ENCODE measurements at regions not wholly inside any gene's neighbourhood (a gene's known extent, or its start where the extent isn't known, plus 50 kb on each side); places are given as distances from the start of the nearest gene placed in this dataset.
"Not testable (repeated sequence)": the region's sequence is repeated elsewhere in the genome, so short reads cannot be mapped to it uniquely, and the experiment has no call there.

DNA sequence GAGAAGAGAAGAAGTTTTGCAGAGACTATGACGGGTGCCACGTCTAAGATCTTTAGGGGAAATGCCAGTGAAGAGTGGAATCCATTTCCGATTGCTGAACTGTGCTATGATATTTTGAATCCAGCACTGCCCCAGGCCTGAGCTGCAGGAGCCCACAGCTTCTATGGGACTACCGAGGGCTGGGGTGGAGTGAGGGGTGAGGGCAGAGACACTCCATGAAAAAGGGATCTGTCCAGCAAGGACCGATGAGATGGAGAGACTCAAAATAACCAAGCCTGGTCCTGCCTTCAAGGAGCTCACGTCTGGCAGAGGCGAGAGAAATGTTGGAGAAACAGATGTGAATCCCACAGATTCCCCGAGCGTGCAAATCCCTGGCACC, 79.8 kb upstream of the MEF2A start:
- no peaks in the 10 kb centered on the region for H3K9me3 Mint-ChIP-seq
- DNase-seq: no peak
- H3K4me3 Mint-ChIP-seq: peak overlapping the region; percentile 43
- H3K36me3 Mint-ChIP-seq (ENCODE audit: insufficient read depth): no peaks in the 10 kb centered on the region
- ATAC-seq: peak; percentile 12 to 13
- peaks cover 4% of the 10 kb centered on the region for H3K27me3 Mint-ChIP-seq (ENCODE audit: low read depth)
- peaks cover 18% of the 10 kb centered on the region for H3K4me1 Mint-ChIP-seq (ENCODE audit: low read depth)

DNA sequence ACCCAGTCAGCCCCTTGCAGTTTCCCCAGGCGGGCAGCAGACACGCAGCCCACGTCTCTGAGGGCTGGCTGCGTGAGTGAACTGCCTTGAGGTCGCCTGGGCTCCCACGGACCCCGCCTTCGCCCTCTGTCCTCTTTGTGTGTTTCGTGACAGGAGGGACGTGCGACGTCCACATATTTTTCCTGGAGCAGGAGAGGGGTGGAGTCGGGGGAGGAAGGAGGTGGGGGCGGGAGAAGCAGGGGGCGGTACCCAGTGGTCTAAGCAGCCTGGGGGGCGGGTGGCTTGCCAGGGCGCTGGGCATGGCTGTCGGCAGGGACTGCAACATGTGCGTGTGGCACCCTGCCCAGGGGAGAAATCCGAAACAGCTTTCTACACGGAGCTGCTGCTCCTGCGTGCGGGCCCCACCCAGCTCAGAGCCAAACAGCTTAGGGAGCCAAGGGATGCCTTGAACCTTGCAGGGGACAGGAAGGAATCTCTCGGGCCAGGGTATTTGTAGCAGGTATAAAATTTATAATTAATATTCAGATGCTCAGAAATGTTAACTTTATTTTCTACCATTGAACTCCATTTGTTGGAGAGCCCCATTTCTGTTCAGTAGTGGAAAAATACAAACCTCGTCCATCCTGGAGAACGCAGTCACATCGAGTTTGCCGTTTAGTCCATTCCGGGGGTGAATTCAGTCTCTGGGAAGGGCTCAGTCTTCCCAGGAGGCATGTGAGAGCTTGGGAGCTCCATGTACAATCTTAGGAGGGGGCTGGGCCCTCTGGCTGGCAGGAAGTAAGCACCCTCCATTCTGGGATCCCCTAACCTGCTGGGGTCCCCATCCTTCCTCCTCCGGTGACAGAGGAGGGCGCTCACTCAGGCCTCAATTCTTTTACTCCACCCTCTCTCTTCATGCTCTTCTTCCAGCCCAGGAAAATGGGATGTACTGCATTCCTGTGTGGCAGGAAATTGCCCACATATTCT, 79.1 kb upstream of the MEF2A start:
- peaks cover 4% of the 10 kb centered on the region for H3K27me3 Mint-ChIP-seq (ENCODE audit: low read depth)
- no peak for DNase-seq
- peak; percentile 25 to 44 for ATAC-seq
- no peaks in the 10 kb centered on the region for H3K36me3 Mint-ChIP-seq (ENCODE audit: insufficient read depth)
- peaks cover 18% of the 10 kb centered on the region for H3K4me1 Mint-ChIP-seq (ENCODE audit: low read depth)
- no peaks in the 10 kb centered on the region for H3K9me3 Mint-ChIP-seq
- H3K4me3 Mint-ChIP-seq: peak overlapping the region; percentile 14

DNA sequence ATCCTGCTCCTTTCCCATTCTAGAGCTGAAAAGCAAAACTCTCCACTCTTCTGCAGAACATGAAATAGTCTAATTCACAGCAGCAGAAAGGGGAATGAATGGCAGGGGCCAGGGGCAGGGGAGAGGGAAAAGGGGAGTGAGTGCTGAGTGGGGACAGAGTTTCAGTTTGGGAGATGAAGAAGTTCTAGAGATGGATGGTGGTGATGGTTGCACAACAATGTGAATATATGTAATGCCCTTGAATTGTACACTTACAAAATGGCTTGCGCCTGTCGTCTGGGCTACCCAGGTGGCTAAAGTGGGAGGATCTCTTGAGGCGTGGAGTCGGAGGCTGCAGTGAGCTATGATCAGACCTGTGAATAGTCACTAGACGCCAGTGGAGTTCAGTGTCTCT, 78.5 kb upstream of the MEF2A start:
- Mint-ChIP-seq H3K9me3 (no peaks in the 10 kb centered on the region), H3K4me3 (no peak overlapping the region), H3K4me1 (ENCODE audit: low read depth) (peaks cover 18% of the 10 kb centered on the region), H3K36me3 (ENCODE audit: insufficient read depth) (no peaks in the 10 kb centered on the region), H3K27me3 (ENCODE audit: low read depth) (peaks cover 8% of the 10 kb centered on the region)
- ATAC-seq (no peak), DNase-seq (no peak)

DNA sequence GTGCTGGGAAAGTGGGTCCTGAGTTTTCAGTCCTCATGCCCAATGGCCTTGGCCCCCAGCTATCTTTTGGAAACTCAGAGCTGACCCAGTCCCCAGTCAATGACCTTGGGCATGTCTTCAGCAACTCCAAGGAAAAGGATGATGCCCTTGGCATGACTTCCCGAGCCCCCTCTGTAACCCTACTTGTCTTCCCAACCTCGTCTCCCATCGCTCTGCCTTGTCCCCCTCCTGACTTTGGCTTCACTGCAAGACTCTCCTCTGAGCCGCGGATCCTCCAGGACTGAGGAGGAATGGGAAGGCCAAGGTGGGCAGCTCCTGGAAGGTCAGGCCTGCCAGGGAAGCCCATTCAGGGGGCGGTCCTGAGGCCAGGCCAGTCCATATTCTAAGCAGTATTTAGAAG, 73.5 kb upstream of the MEF2A start:
- H3K4me1 Mint-ChIP-seq (ENCODE audit: low read depth): peaks cover 12% of the 10 kb centered on the region
- H3K36me3 Mint-ChIP-seq (ENCODE audit: insufficient read depth): no peaks in the 10 kb centered on the region
- H3K4me3 Mint-ChIP-seq: no peak overlapping the region
- ATAC-seq (no peak), DNase-seq (no peak)
- H3K27me3 Mint-ChIP-seq (ENCODE audit: low read depth): peaks cover 4% of the 10 kb centered on the region
- H3K9me3 Mint-ChIP-seq: no peaks in the 10 kb centered on the region

DNA sequence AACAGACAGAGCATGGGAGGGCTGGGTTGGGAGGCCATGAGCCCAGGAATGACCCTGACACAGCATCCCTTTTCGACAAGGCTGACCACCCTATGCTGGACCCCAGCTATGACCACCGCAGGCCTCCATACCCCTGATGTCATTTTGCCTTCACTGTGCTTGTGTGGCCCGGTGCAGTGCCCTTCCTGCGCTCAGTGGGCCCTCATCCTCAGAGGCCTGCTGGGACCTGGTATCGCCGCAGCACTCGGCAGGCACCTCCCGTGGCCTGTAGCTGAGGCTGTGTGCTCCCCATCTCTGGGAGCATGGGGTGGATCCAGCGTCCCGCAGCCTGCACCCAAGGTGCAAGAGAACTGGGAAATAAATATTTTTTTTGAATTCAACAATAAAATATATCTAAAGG, 73.1 kb upstream of the MEF2A start:
- ATAC-seq (no peak), DNase-seq (no peak)
- no peaks in the 10 kb centered on the region for H3K36me3 Mint-ChIP-seq (ENCODE audit: insufficient read depth)
- H3K9me3 Mint-ChIP-seq: no peaks in the 10 kb centered on the region
- peaks cover 4% of the 10 kb centered on the region for H3K27me3 Mint-ChIP-seq (ENCODE audit: low read depth)
- H3K4me1 Mint-ChIP-seq (ENCODE audit: low read depth): peaks cover 10% of the 10 kb centered on the region
- H3K4me3 Mint-ChIP-seq: no peak overlapping the region

DNA sequence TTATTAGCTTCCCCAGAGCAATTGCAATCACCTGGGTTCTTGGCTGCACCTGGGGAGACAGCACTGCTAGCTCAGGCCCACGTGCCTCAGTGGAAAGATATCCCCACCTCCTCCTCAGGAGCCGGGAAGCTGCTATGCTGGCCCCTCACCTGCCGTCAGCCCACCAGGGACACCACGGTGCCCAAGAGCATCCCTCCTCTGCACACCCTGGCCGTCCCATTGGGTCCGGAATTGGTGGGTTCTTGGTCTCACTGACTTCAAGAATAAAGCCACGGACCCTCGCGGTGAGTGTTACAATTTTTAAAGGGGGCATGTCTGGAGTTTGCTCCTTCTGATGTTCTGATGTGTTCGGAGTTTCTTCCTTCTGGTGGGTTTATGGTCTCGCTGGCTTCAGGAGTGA, 72.3 kb upstream of the MEF2A start:
- no peak overlapping the region for H3K4me3 Mint-ChIP-seq
- H3K4me1 Mint-ChIP-seq (ENCODE audit: low read depth): peaks cover 10% of the 10 kb centered on the region
- DNase-seq (no peak), ATAC-seq (no peak)
- H3K27me3 Mint-ChIP-seq (ENCODE audit: low read depth): peaks cover 5% of the 10 kb centered on the region
- H3K9me3 Mint-ChIP-seq: no peaks in the 10 kb centered on the region
- no peaks in the 10 kb centered on the region for H3K36me3 Mint-ChIP-seq (ENCODE audit: insufficient read depth)

DNA sequence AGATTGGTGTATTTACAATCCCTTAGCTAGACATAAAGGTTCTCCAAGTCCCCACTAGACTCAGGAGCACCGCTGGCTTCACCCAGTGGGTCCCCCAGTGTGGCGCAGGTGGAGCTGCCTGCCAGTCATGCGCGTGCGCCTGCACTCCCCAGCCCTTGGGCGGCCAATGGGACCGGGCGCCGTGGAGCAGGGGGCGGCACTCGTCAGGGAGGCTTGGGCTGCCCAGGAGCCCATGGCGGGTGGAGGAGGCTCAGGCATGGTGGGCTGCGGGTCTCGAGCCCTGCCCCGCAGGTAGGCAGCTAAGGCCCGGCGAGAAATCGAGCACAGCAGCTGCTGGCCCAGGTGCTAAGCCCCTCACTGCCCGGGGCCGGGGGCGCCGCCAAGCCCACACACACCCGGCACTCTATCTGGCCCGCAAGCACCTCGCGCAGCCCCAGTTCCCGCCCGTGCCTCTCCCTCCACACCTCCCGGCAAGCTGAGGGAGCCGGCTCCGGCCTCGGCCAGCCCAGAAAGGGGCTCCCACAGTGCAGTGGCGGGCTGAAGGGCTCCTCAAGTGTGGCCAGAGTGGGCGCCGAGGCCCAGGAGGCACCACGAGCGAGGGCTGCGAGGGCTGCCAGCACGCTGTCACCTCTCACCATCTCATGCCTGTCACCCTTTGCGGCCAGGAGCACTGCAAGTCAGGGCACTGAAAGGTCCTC, 71.1 kb upstream of the MEF2A start:
- H3K4me3 Mint-ChIP-seq; H3K27me3 Mint-ChIP-seq (ENCODE audit: low read depth); ATAC-seq; DNase-seq; H3K36me3 Mint-ChIP-seq (ENCODE audit: insufficient read depth); H3K9me3 Mint-ChIP-seq: not testable (repeated sequence)
- H3K4me1 Mint-ChIP-seq (ENCODE audit: low read depth): peaks cover 10% of the 10 kb centered on the region

DNA sequence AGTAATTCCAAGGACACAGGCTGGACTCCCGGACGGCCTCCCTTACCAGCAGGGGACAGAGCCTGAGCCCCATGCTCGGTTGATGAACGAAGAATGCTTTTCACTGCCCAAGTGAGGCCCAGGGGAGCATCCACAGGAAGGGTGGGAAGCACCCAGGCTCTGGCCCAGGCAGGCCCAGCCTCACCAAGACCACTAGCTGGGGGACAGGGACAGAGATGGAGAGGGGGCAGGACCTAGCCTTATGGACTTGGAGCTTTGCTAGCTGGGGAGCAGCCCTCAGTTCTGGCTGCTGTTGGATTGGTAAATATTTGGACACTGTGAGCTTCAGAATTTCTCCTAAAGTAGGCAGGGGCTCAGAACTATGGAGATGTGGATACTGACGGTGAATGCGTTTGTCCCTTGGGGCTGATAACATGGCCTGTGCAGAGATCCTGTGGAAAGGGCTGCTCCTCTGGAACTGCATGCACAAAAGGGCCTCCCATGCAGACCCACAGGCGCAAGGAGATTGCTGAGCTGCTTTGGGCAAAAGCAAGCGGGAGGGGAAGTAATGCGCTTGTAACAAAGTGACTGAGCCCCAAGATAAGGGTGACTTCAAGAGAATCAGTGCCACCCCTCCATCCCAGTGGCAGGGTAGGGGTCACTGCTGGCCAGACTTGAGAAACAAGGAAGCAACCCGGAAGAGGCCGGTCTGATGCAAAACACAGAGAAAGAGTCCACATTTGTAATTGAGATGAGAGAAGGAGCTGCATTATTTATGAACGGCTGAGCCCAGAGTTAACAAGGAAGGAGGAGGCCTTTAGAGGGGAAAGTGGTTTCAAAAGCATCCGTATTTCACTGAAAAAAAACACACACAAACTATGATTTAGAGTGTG, 70.1 kb upstream of the MEF2A start:
- peak; percentile 10 to 37 for ATAC-seq
- H3K4me3 Mint-ChIP-seq: no peak overlapping the region
- H3K4me1 Mint-ChIP-seq (ENCODE audit: low read depth): peaks cover 10% of the 10 kb centered on the region

DNA sequence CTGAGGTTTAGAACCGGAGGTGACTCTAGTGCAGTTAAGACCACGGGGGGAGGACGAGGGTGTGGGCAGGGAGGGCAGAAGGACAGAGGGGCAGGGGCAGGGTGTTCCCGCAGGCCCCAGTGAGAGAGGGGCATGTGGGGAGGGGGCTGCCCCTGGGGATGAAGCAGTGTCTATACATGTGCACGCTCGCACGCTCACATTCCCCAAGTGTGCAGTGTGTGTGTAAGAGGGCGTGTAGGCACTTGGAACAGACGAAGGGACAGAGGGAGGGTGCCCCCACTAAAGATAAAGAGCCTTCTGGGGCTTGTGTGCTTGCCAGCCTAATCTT, 69.5 kb upstream of the MEF2A start:
- Mint-ChIP-seq H3K4me1 (ENCODE audit: low read depth) (peaks cover 10% of the 10 kb centered on the region), H3K9me3 (no peaks in the 10 kb centered on the region), H3K4me3 (no peak overlapping the region), H3K36me3 (ENCODE audit: insufficient read depth) (no peaks in the 10 kb centered on the region), H3K27me3 (ENCODE audit: low read depth) (peaks cover 5% of the 10 kb centered on the region)
- no peak for ATAC-seq
- DNase-seq: no peak

More for the DNA sequence above, 70.1 kb upstream of the MEF2A start:
- Mint-ChIP-seq H3K9me3 (no peaks in the 10 kb centered on the region), H3K27me3 (ENCODE audit: low read depth) (peaks cover 5% of the 10 kb centered on the region), H3K36me3 (ENCODE audit: insufficient read depth) (no peaks in the 10 kb centered on the region)
- no peak for DNase-seq

DNA sequence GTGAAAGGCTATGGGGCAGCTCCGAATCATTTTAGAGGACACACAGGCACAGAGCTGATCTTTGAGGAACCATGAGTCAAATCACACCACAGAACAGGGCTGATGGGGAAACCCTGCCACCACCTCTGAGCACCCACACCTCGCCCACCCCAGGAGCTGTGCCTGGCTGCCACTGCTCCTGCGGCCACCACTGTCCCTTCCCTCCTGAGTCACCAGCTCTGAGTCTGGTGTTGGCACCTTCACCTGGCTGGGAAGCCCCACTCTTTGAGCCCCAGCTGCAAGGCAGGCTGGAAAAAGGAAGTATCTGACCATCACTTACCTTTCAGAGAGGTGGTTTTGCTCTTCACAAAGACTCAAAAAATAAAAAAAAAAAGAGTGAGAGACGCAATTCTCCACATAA, 63.6 kb upstream of the MEF2A start:
- no peaks in the 10 kb centered on the region for H3K36me3 Mint-ChIP-seq (ENCODE audit: insufficient read depth)
- ATAC-seq (peak; percentile 78 to 81), DNase-seq (no peak)
- H3K9me3 Mint-ChIP-seq: no peaks in the 10 kb centered on the region
- H3K4me1 Mint-ChIP-seq (ENCODE audit: low read depth): peaks cover 29% of the 10 kb centered on the region
- peaks cover 7% of the 10 kb centered on the region for H3K27me3 Mint-ChIP-seq (ENCODE audit: low read depth)
- no peak overlapping the region for H3K4me3 Mint-ChIP-seq

DNA sequence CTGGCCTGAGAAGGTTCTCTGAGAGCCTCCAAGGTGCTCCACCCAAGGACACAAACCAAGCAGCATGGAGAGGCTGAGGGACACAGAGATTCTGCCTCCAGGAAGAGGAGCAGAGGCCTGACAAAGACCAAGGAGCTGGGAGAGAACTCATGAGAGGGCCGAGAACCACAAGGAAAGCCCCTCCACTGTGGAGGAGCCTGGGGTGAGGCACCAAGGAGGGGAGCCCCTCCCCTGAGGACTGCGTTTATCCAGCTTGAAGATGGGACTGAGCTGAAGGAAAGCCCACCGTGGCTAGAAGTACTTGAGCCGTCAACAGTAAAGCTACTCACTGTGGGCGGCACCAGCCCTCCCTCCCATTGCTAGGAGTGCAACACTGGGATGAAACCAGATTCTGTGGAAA, 63.1 kb upstream of the MEF2A start:
- no peak overlapping the region for H3K4me3 Mint-ChIP-seq
- no peak for ATAC-seq

DNA sequence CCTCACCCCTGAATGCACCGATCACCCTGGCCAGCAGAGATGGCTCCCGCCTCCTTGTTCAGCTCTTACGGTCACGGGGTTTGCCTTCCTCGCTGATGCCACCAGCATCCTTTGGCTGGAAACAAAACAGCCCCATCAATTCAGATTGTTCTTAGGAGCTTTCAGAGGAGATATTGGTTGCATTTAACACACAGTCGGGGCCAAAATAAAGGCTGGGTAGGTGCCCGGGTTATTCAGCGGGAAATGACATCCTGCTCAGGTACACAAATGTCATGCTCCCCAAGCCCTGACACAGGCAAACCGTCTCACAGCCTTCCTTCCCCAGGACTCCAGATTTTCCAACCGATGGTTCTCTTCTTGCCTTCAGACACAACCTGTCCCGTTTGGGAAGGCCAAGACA, 62.4 kb upstream of the MEF2A start:
- Mint-ChIP-seq H3K9me3 (no peaks in the 10 kb centered on the region), H3K4me3 (no peak overlapping the region), H3K4me1 (ENCODE audit: low read depth) (peaks cover 31% of the 10 kb centered on the region), H3K27me3 (ENCODE audit: low read depth) (peaks cover 5% of the 10 kb centered on the region), H3K36me3 (ENCODE audit: insufficient read depth) (no peaks in the 10 kb centered on the region)
- DNase-seq: no peak
- no peak for ATAC-seq

More for the DNA sequence above, 63.1 kb upstream of the MEF2A start:
- peaks cover 29% of the 10 kb centered on the region for H3K4me1 Mint-ChIP-seq (ENCODE audit: low read depth)
- no peaks in the 10 kb centered on the region for H3K9me3 Mint-ChIP-seq
- no peaks in the 10 kb centered on the region for H3K36me3 Mint-ChIP-seq (ENCODE audit: insufficient read depth)
- DNase-seq: no peak
- peaks cover 7% of the 10 kb centered on the region for H3K27me3 Mint-ChIP-seq (ENCODE audit: low read depth)

DNA sequence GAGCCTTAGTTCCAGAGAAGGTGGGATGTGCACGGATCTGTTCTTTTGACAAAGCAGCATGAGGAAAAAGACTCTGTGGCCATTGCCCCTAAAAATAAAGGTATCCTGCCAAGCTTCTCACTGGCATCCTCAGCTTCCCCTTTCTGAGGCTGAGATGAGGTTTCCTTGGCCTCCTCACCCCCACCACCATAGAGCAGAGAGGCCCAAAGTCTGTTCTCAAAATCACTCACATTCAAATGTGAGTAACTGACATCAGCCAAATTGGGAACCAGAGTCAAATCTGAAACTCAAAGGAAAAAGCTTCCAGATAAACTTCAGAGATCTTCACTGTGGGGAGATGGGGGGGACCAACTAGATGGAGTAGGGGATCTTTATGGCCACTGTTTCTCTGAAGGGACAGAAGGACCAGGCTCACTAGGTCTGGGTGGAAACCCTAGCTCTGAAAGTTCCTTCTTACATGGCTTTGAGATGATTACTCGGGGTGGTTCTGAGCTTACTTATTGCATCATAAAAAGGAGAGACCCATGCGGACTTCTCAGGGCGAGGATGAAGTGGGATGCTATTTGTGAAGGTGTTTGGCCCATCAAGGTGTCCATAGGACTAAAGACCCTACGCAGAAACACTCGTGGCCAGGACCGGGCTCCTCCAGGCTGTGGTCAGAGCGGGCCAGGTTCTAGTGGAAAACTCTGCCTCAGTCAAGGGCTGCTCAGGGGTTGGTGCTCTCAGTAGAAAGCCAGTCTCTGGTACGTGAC, 61.5 kb upstream of the MEF2A start:
- Mint-ChIP-seq H3K36me3 (ENCODE audit: insufficient read depth) (no peaks in the 10 kb centered on the region), H3K4me1 (ENCODE audit: low read depth) (peaks cover 34% of the 10 kb centered on the region), H3K4me3 (no peak overlapping the region), H3K9me3 (no peaks in the 10 kb centered on the region), H3K27me3 (ENCODE audit: low read depth) (peaks cover 5% of the 10 kb centered on the region)
- peak in 1 of 2 donors; percentile 37 for ATAC-seq
- DNase-seq: no peak
